Fibroblast of skin of back (primary cell): ENCODE measurements at regions not wholly inside any gene's neighbourhood (a gene's known extent, or its start where the extent isn't known, plus 50 kb on each side); places are given as distances from the start of the nearest gene placed in this dataset.

Experiments
- DNase-seq: peaks from one replicate; pipeline ENCODE4 v3.0.0-alpha.2; 2013

DNA sequence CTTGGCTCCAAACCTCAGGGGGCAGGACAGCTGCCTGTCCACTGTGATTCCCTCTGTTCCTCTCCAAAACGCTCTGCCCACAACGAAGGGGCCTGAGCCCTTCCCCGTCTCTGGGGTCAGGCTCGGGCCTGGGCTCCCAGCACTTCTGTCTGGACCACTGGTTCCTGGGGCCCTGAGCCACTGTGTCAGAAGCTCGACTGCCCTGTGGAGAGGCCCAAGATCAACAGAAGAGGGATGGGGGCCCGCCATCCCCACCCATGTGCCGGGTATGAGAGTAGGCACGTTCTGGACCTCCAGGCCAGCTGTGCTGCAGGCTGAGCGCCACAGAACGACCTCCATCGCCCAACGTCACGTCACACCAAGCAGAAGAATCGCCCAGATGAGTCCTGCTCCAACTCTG, 119.9 kb upstream of the HS6ST1 start:
- no peak for DNase-seq

DNA sequence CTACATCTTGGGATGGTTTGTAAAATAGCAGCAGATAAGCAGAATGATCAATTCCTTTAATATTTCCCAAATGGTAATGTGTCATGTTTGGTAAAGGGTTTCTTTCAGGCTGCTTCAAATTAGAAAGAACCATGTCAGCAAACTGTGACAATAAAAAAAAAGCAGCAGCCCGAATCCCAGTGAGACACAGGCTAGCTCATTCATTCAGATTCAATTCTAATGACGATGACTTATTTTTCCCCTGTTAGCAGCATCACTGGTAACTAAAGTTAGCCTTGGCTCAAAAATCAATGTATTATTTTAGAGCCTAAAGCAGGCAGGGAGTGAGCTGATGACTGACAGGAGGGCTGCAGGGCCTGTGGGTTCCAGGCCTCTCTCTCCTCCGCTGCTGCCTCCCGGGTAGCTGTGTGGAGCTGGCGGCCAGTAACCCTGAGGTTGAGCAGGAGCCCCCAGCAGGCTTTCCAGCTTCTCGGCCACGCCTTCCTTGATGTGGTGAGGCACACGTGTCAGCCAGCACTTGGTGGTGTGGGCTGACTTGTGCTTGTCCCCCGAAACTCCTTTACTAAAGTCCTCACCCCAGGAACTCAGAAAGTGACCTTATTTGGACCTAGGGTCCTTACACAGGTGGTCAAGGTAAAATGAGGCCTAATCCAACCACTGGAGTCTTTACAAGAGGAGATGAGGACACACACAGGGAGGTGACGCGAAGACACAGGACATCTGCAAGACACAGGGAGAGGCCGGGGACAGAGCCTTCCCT, 120.5 kb upstream of the HS6ST1 start:
- DNase-seq = no peak

DNA sequence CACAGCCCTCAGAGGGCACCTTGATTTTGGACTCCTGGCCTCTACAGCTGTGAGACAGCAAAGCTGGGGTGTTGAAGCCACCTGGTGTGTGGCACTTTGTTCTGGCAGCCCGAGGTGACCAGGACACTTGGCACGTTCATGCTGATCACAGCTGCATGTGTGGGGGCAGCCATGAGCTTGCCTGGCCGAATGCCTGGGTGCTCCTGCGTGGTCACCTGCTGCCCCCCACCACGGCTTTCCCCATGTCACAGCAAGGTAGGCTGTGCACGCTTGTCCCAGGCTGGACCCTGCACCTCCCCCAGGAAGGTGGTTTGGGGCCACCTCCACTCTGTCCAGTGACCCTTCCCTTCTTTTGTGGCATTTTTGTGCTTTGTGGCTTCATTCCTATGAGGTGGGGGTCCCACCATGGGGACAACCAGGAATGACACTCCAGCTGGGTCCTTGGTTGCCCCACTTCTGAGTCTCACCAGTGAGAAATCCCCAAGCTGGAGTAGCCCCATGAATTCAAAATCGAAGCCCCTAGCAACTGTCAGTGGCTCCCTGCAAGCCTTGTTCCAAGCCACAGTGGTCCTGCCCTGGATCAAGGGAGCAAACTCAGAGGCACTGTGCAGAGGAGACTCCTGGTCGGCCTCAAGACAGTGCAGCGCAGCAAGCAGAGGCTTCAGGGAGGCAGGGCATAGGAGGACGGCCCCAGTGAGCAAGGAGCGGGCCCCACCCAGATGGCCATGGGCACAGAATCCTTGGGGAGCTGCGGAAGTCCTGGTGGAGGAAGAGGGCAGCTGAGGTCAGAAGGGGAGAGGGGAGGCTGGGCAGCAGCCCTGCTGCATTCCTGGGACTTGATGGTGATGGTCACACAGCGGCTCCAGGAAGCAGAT, 121.4 kb upstream of the HS6ST1 start:
- no peak for DNase-seq

DNA sequence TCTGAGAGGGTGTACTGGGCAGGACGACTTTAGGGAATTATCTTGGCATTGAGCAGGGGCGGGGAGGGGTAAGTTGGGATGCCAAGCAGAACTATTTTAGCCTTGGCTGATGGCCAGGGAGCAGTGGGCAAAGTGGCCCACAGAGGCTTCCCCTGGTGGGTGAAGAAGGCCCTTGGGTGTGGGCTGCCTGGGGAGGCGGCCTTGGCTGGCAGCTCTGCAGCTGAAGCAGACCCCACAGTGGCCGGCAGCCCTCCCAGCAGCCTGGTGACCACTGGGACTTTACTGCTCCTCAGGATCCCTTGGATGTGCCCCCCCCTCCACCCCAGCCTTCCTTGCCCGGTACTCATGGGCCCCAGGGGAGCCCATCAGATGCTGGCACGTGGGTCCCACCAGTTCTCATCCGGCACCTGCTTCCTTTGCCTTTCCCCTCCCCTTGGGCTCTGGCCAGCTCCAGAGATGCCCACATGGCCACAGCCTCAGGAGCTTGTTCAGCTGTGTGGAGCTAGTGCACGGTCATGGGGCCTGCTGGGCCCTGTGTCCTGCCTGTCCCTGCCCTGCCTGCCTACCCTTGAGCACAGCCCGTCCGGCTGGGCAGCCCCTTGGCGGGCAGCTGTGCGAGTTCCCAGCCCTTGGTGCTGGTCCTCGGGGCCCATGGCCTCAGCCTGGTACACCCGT, 122.1 kb upstream of the HS6ST1 start:
- no peak for DNase-seq

DNA sequence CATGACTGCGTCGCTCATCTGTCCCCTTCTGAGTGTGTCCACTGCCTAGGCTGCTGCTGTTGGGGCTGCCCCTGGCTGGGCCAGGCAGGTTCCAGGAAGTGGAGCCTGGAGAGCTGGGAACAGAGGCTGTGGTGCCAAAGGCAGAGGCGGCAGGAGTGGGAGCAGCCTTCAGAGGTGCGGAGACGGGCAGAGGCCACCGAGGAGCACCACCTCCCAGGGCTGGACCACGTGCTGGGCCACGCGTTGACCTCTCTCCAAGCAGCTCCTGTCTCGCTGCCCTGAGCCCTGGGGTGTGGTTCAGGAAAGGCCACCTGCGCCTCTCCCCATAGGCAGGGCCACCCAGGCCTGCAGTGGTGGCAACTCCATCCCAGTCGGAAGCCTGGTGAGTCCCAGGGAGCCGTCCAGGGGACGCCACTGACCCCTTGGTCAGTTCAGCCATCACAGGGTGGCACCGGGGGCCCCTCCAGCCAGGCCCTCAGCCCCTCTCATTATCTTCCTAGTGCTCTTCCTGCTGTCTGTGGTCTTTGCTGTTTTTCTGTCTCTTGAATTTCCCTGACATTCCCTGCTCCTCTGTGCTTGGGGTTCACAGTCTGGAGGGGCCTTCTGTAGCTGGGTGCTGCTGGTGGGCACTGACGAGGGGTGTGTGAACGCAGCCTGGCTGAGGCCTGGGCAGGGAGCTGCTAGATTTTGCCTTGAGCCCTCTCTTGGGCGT, 122.8 kb upstream of the HS6ST1 start:
- no peak for DNase-seq

DNA sequence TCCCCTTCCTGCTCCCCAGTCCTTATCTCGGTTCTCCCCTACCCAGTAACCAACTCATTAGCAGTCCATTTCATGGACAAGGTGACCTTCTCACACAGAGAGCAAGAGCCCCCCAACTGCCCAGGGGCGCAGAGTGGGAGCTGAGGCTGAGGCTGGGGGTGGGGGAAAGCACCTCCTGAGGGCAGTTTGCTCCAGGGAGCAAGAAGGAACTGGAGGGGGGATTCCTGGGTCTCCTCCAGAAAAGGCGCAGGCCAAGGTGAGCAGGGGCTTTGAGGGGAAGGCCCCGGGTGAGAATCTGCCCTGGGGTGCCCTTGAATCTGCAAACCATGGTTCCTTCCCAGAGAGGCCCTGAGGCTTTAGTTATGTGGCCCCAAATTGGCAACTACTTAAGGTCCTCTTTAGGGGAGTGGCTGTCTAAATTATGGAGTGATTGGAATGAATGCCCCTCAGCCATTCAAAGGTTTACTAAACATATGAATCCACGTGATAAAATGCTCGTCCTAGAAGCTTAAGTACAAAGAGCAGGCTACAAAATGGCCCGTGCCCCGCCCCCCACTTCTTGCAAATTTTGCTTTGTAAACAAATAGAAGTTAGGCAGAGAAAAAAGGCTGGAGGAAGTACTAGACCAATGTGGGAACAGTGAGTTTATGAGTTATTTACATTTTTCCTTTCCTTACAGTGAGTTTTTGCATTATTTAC, 123.5 kb upstream of the HS6ST1 start:
- DNase-seq = no peak

DNA sequence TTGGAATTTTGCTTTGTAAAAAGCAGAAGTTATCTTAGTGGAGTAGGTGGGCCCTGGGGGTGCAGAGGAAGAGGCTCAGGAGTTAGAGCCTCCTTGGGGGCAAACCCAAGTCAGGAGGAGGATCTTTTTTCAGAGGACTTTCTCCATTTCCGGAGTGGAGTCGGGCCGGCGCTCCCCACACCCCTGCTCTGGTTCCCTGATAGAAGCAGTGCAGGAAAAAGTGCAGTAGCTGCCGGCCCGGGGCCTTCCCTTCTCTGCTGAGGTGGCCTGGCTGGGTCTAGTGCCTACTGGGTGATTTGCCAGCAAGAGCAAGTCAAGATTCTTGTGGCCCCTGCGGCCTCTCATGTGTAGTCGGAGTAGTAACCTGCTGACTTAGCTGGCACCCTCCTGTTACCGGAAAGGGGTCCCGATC, 124.2 kb upstream of the HS6ST1 start:
- DNase-seq = no peak

DNA sequence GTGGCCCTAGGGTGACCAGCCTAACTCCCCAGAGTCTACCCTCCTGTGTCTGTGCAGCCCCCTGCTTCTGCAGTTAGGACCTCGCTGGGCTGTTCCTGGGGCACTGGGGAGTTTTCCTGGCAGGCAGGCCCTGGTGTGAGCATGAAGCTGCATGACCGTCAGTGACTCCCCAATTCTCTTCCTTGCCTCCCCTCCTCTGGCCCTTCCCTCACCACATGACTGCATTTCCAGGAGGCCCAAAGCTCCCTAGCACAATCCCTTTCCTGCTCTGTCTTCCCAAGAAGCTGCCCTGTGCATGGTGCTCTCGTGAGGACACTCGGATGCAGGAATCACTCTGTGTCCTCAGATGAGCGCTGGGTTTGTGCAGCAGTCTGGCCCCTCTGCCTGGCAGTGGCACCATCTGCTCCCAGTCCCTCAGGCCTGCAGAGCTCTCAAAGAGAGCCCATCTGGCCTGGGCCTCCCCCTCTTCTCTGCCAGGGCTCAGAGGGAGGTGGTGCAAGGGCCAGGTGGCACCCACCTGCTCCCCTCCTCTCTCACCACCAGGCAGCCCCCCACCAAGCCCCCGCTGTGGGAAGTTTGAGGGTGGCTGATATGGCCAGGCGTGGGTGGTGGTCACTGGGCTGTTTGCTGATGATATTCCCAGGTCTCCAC, 125.6 kb upstream of the HS6ST1 start:
- DNase-seq = no peak

DNA sequence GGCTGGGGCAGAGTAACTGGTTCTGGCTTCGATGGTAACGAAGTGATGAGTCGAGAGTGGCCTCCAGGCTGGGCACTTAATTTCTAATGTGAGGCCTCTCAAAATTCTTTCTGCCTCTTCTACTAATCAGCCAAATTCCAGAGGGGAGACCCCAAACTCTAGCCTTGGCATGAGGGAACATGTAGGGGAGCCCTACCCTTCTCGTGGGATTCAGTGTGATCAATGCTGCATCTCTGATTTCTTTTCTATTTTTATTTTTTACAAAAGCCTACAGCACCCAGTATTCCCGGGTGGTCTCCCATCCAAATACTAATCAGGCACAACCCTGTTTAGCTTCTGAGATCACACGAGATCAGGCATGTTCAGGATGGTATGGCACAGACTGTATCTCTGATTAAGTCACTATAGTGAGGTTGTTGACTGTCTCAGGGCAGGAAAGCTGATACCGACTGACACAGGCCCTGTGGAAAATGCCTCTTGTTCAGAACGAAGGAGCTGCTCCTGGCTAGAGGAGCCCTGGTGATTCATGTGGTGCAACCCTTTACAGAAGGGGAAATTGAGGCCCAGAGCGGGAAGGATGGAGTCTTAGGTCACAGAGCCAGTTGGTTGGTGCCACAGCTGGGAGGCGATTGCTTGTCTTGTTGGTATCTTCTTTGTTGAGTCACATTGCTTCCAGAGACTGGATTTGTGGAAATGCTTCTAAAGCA, 126.3 kb upstream of the HS6ST1 start:
- no peak for DNase-seq

DNA sequence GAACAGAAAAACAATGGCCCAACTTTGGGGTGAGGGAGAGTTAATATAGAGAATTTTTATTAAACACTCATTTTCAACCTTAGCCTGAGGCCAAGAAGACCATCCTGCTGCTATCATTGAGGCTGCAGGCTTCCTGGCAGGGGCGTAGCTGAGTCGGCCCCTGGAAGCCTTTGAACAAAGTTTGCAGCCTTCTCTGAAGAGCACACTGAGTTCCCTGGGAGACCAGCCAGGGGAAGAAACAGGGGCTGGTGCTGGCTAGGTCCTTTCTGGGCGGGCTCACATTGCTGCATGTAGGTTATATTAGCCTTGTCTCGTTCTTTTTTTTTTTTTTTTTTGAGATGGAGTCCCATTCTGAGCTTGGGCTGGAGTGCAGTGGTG, 126.8 kb upstream of the HS6ST1 start:
- no peak for DNase-seq

DNA sequence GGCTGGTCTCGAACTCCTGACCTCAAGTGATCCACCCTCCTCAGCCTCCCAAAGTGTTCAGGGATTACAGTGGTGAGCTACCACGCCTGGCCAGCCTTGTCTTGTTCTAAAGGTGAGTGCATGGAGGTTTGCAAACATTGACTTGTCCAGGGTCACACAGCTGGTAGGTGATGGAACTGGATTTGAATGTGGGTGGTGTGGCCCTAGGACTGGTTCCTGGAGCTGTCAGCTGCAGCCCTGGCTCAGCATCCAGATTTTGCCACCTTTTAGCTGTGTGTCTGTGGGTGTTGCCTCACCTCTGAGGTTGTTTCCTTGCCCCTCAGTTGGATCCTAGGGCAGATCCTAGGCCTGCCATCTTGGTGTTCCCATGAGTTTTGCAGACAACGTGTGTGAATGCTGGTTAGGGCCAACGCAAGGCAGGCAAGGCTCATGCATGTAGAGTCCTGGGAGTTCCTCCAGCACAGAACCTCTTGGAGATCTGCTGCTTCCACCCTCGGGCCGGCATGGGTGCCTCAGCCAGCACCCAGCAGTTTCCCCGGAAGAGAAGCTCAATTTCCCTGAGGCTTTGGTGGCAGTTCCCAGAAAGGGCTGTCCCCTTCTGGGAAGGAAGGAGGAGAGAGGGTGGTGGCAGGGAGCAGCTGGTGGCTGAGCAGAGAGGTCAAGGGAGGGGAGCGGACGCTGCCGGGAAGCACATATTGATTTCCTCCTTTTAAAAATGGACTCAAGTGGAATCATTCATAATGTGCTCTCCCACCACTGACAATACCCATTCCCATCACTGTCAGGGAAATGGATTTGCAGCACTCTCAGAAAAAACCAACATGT, 127.6 kb upstream of the HS6ST1 start:
- DNase-seq = no peak

DNA sequence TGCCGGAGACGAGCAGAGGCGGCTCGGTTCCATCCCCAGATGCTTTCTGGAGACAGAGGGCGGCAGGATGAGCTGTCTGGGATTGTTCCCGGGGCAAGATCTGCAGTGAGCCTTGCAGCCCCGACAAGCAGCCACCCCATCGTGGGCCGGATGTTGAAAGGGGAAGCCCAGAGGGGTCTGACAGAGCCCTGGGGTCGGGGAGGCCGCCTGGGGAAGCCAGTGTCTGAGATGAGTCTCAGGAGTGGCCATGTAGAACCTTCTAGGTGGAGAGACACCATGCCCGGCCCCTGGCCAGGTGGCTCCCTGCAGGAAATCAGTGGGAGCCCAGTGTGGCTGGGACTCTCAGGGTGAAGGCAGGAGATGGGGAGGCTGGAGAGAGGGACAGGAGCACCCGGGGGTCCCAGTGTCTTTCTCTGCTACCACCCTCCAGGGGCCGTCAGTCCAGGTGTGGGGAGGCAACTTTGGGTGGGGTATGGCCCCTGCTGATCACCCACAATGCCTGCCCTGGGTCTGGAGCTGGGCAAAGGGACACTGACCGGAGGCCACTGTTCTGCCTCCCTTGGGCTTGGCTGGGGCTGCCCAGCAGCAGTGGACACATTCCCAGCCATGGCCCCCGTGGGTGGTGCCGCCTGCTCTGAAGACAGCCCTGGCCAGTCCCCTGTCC, 128.3 kb upstream of the HS6ST1 start:
- no peak for DNase-seq

DNA sequence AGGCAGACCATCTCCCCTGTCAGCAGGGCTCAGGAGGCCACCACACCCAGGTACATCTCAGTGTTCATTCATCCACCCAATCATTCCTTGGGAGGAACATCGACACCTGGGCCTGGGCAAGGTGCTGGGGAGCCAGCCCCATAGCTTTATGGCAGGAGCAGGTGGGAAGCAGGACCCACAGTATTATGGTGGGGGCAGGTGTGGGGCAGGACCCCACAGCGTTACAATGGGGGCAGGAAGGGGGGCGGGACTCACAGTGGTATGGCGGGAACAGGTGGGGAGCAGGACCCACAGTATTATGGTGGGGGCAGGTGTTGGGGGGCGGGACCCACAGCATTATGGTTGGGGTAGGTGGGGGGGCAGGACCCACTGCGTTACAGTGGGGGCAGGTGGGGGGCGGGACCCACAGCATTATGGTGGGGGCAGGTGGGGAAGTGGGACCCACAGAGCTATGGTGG, 128.9 kb upstream of the HS6ST1 start:
- DNase-seq = no peak

DNA sequence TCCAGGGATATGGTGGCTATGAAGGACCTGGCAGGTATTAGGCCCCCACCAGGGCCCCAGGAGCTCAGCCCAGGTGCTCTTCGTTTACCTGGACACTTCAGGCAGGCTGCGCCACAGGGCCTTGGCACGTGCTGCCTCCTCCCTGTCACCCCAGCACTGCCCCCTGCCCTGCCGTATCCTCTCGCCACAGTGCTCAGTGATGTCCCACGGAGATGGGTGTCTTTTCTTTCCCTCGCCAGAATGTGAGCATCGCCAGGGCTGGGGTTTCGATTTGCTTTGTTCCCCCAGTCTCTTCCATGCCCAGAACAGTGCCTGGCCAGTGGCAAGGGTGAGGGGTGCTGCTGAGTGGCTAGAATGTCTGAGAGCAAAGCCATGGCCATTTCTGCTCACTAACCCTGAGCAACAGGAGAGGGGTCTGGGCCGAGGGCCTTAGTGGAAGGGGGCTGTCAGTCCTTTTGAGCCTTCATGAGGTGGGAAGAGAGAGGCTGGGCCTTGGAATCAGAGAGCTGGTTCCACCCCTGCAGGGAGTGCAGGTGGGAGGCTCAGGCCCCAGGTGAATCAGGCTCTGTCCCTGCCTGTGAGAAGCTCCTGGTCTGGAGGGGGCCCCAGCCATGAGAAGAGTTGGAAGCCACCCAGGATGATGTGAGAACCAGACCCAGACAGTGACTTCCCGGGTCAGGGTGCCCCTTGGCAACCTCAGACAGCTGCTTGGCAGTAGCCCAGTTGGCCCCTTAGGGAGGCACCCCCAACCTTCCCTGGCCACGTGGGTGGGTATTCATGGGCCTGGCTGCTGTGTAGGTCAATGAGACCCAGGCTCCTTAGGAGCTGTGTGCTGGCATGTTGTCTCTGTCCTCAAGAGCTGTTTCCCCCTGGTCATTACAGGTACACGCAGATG, 129.9 kb upstream of the HS6ST1 start:
- no peak for DNase-seq

DNA sequence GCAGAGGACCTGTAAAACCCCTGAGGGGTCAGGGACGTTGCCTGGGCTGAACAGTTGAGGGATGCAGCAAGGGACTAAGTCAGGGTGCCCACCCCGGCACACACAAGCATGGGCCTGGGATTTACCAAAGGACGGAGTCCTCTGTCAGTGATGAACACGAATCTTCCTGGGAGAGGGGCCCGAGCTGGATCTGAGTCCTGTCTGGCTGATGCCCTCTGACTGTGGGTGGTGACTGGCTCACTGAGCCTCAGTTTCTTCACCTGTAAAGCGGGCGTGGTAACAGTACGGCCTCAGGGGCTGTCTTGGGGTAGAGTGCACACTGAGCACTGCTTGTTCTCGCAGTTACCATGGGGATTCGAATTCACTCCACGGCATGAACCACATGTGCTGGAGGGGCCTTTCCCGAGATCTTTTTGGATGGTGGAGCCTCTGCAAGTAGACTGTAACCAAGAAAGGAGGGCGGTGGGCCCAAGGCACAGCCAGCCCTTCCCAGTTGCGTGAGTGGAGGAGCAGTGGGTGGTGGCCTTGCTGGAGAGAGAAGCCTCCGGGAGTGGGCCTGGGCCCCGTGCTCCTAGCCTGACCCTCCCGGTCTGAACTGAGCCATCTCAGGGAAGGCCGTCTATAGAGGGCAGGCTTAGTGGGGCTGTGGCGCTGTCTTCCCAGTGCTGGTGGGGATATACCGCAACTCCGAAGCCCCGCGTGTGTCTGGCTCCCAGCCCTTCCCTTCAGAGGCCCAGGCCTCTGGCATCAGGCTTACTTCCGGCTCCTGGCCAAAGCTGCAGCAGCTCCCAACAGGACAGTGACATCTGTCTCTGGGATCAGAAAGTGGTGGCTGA, 130.8 kb upstream of the HS6ST1 start:
- no peak for DNase-seq

DNA sequence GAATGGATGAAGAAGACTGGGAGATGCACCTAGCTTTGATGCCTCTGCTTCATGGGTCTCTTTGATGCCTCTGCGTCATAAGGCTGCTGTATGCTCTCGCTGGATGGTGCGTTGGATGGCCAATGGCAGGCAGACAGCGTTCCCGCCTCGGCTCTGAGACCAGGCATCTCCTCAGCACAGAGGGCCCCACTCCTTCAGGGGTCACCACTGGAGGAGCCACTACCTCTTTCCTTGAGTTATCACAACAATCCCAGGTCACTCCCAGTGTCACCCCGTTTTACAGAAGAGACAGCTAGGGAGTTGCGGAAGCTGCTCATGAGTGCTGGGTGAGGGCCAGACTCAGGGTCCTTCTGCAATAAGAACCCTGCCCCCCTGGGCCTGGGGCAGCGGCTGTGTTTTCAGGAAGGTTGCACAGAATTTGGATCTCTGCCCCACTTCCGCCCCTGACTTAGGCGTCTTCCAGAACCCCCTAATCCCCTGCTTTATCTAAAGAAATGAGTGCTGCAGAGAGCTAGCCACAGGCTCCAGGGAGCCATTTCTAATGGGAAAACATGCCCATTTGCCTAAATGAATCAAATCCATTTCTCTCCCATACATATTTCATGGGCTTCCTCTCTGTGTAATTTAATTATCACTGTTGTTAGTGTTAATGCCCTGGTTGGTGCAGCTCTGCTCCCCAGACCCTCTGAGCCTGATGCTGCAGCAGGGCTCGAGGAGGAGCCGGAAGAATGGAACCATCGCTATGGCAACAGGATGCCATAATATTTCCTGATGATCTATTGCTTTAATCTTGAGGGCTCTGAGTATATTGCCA, 131.8 kb upstream of the HS6ST1 start:
- no peak for DNase-seq
